Ascending aorta (tissue), 2 donors: ENCODE measurements at regions not wholly inside any gene's neighbourhood (a gene's known extent, or its start where the extent isn't known, plus 50 kb on each side); places are given as distances from the start of the nearest gene placed in this dataset.

Source experiments
- DNase-seq, 2 donors: peaks; one replicate each; pipeline ENCODE4 v3.0.0-alpha.2; 2019; ENCODE audit warnings: low spot score in 2 of 2
- H3K27ac ChIP-seq, 2 donors: fragments of 200-600 bp; sonication (generic); one replicate each; pipeline ENCODE4 v1.5.1; 2016 to 2017; ENCODE audit warnings: mild to moderate bottlenecking in 1 of 2
- H3K27me3 ChIP-seq: fragments of 200-600 bp; sonication (generic); one replicate; pipeline ENCODE4 v1.5.1; 2017
- H3K36me3 ChIP-seq, 2 donors: fragments of 200-600 bp; sonication (generic); one replicate each; pipeline ENCODE4 v1.5.1; 2016
- H3K4me1 ChIP-seq, 2 donors: fragments of 200-600 bp; sonication (generic); one replicate each; pipeline ENCODE4 v1.5.1; 2016 to 2017; ENCODE audit warnings: mild to moderate bottlenecking in 1 of 2
- H3K4me3 ChIP-seq, 2 donors: fragments of 200-600 bp; sonication (generic); one replicate each; pipeline ENCODE4 v1.5.1; 2016 to 2017; ENCODE audit warnings: mild to moderate bottlenecking in 1 of 2
- H3K9me3 ChIP-seq, 2 donors: fragments of 200-600 bp; sonication (generic); one replicate each; pipeline ENCODE4 v1.5.1; 2016
- intact Hi-C: fragments of 100-400 bp; cut with DNase I; formaldehyde crosslinking; loops from one replicate; pipeline ENCODE4 v1.15.1; 2023
- TF ChIP-seq, protein P1 (sequence below), 3 experiments: fragments of 200-600 bp in 2 of 3; fragments of 450-650 bp in 1 of 3; sonication (generic) in 2 of 3; IDR thresholded peaks; one replicate each; pipeline ENCODE4 v1.5.1; 2016 to 2019; ENCODE audit warnings: antibody characterized with exemption in 3 of 3, mild to moderate bottlenecking in 1 of 3, moderate library complexity in 1 of 3

- H3K4me1 ChIP-seq: no peaks in the 10 kb centered on the region
- H3K36me3 ChIP-seq: no peaks in the 10 kb centered on the region
- no peak overlapping the region for H3K4me3 ChIP-seq
- H3K27me3 ChIP-seq: no peaks in the 10 kb centered on the region
- H3K27ac ChIP-seq: no peak overlapping the region
- TF ChIP-seq, protein P1, sequence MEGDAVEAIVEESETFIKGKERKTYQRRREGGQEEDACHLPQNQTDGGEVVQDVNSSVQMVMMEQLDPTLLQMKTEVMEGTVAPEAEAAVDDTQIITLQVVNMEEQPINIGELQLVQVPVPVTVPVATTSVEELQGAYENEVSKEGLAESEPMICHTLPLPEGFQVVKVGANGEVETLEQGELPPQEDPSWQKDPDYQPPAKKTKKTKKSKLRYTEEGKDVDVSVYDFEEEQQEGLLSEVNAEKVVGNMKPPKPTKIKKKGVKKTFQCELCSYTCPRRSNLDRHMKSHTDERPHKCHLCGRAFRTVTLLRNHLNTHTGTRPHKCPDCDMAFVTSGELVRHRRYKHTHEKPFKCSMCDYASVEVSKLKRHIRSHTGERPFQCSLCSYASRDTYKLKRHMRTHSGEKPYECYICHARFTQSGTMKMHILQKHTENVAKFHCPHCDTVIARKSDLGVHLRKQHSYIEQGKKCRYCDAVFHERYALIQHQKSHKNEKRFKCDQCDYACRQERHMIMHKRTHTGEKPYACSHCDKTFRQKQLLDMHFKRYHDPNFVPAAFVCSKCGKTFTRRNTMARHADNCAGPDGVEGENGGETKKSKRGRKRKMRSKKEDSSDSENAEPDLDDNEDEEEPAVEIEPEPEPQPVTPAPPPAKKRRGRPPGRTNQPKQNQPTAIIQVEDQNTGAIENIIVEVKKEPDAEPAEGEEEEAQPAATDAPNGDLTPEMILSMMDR (IDR thresholded peaks at IDR 0.05): no peak
- H3K9me3 ChIP-seq: no peaks in the 10 kb centered on the region
- intact Hi-C loops: no loop called here
- DNase-seq: no peak
Observed at GRCh38 chr4:132592850-132593249, 556.2 kb upstream of the PCDH10 start.

DNA sequence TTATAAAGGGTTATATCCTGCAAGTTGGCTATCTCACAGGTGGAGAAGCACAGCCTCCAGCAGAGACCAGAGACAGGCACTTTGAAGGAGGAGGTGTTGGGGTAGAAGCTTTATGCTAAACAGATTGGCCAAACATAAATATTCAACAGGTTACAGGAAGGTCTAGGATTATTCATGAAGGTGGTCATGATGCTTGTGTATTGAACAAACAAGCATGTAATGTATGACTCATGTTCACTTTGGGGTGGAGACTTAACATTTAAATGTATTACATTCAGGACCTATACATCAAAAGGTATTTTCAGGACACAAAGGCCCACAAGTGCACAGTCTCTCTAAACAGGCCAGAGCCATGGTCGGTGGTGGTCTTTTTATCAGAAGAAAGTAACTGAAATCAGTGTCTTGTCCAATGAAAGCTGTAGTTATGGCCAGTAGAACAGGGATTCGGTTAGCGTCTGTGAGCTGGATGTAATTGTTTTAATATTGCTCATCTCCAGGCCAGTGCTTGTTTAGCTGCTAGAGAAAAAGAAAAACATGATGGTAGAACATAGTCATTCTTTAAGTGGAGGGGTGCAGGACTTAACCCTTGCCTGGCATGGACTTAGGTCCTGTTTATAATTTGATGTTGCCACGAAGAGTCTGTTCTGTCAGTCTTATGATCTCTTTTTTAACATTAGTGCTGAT is 555.2 kb upstream of the PCDH10 start:
- intact Hi-C loops: no loop called here
- no peaks in the 10 kb centered on the region for H3K4me1 ChIP-seq
- H3K36me3 ChIP-seq: no peaks in the 10 kb centered on the region
- no peak overlapping the region for H3K27ac ChIP-seq
- H3K27me3 ChIP-seq: no peaks in the 10 kb centered on the region
- no peaks in the 10 kb centered on the region for H3K9me3 ChIP-seq
- DNase-seq: no peak
- no peak overlapping the region for H3K4me3 ChIP-seq
- TF ChIP-seq, protein P1 (IDR thresholded peaks at IDR 0.05): no peak

GRCh38 chr4:132596186-132596585 is 552.9 kb upstream of the PCDH10 start:
- DNase-seq: no peak
- intact Hi-C loops: no loop called here
- TF ChIP-seq, protein P1 (IDR thresholded peaks at IDR 0.05): no peak
- Histone ChIP-seq H3K4me1 (no peaks in the 10 kb centered on the region), H3K27me3 (no peaks in the 10 kb centered on the region), H3K9me3 (no peaks in the 10 kb centered on the region), H3K36me3 (no peaks in the 10 kb centered on the region), H3K27ac (no peak overlapping the region), H3K4me3 (no peak overlapping the region)

GRCh38 chr4:132605551-132605950 is 543.5 kb upstream of the PCDH10 start:
- H3K27ac ChIP-seq: no peak overlapping the region
- no peaks in the 10 kb centered on the region for H3K4me1 ChIP-seq
- no peaks in the 10 kb centered on the region for H3K27me3 ChIP-seq
- TF ChIP-seq, protein P1 (IDR thresholded peaks at IDR 0.05): no peak
- H3K4me3 ChIP-seq: no peak overlapping the region
- H3K9me3 ChIP-seq: no peaks in the 10 kb centered on the region
- DNase-seq: no peak
- intact Hi-C loops: no loop called here
- no peaks in the 10 kb centered on the region for H3K36me3 ChIP-seq

DNA sequence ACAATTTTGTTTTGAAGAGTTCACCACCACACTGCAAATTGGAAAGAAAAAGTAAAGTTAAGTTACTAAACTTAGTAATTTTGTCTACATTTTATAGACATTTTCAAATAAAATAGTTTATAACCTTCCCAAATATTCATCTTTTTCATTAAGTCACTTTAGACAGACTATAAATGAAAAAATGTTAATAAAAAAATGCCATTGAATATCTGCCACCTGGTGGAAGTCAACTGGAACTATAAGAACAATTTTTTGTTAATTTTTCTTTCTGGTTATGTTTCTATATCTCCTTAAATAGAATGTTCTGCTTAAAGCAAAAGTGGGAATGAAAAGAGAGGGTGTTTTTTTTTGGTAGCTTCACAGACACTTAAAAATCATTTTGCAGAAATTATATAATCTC is 534.4 kb upstream of the PCDH10 start:
- Histone ChIP-seq H3K27me3 (no peaks in the 10 kb centered on the region), H3K36me3 (no peaks in the 10 kb centered on the region), H3K27ac (no peak overlapping the region), H3K9me3 (no peaks in the 10 kb centered on the region), H3K4me3 (no peak overlapping the region), H3K4me1 (no peaks in the 10 kb centered on the region)
- no peak for DNase-seq
- TF ChIP-seq, protein P1 (IDR thresholded peaks at IDR 0.05): no peak
- intact Hi-C loops: no loop called here

- no peaks in the 10 kb centered on the region for H3K27me3 ChIP-seq
- TF ChIP-seq, protein P1 (IDR thresholded peaks at IDR 0.05): no peak
- no peaks in the 10 kb centered on the region for H3K9me3 ChIP-seq
- H3K27ac ChIP-seq: no peak overlapping the region
- no peak for DNase-seq
- H3K36me3 ChIP-seq: no peaks in the 10 kb centered on the region
- H3K4me1 ChIP-seq: no peaks in the 10 kb centered on the region
- intact Hi-C loops: no loop called here
- no peak overlapping the region for H3K4me3 ChIP-seq
Observed at GRCh38 chr4:132619968-132620367, 529.1 kb upstream of the PCDH10 start.
